ENCODE measurements at regions not wholly inside any gene's neighbourhood (a gene's known extent, or its start where the extent isn't known, plus 50 kb on each side); places are given as distances from the start of the nearest gene placed in this dataset.
A peak's percentile ranks its signal among the peaks of the same experiment; 100 is the strongest.

DNA sequence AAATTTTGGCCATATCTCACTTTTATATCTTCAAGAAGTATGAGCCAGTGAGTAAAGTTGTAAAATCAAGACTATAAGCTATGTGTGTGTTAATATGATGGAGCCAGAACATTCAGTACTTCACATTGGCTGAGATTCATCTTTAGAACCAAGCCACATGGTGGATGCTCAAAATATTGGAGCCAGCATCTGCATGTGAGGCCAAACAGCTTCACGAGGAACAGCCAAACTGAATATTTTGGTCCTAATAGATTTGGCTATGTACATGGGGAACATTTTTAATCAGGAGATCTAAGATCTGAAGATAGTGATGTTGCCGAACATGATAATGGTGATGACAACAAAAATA lies 1089.8 kb downstream of the TUSC7 start:
- no CpG with 5 or more reads among the region's 2 CpGs for WGBS (ENCODE audit: extremely low coverage, insufficient coverage, insufficient read length)
- H3K27ac ChIP-seq (ENCODE audit: low read depth, low read length) = no peak overlapping the region
- H3K23ac ChIP-seq (ENCODE audit: low read length) = no peak overlapping the region
- H3K14ac ChIP-seq (ENCODE audit: low read length) = no peak overlapping the region
- H3K36me3 ChIP-seq (ENCODE audit: control insufficient read depth in 1 of 2, insufficient read depth in 2 of 2, low read length in 2 of 2) = no peaks in the 10 kb centered on the region
- H3K79me1 ChIP-seq (ENCODE audit: low read length) = no peaks in the 10 kb centered on the region
- no peak overlapping the region for H3K4me2 ChIP-seq (ENCODE audit: low read length)
- H3K9ac ChIP-seq (ENCODE audit: low read length) = no peak overlapping the region
- H2BK12ac ChIP-seq (ENCODE audit: low read length) = no peak overlapping the region
- no peak overlapping the region for H3K18ac ChIP-seq (ENCODE audit: low read length)
- H3K4me1 ChIP-seq (ENCODE audit: control insufficient read depth in 1 of 2, insufficient read depth in 2 of 2, low read length in 2 of 2) = no peaks in the 10 kb centered on the region
- no peaks in the 10 kb centered on the region for H3K27me3 ChIP-seq (ENCODE audit: insufficient read depth, low read length)
- no peak overlapping the region for H3K4me3 ChIP-seq (ENCODE audit: low read depth, low read length)
- H2BK5ac ChIP-seq (ENCODE audit: low read depth, low read length, poor library complexity) = no peak overlapping the region
- no peak overlapping the region for H2AFZ ChIP-seq (ENCODE audit: insufficient read depth, low read length, poor library complexity)
- H3K4ac ChIP-seq (ENCODE audit: low read depth, low read length) = no peak overlapping the region
- no peaks in the 10 kb centered on the region for H3K79me2 ChIP-seq (ENCODE audit: control insufficient read depth, insufficient read depth, low read length, poor library complexity)
- H2BK120ac ChIP-seq (ENCODE audit: insufficient read depth, low read length, poor library complexity) = no peak overlapping the region
- no peak overlapping the region for H2AK5ac ChIP-seq (ENCODE audit: low read length)
- H4K12ac ChIP-seq (ENCODE audit: low read depth, low read length) = no peak overlapping the region
- no peak overlapping the region for H4K91ac ChIP-seq (ENCODE audit: low read depth, low read length)
- no peak overlapping the region for H4K8ac ChIP-seq (ENCODE audit: low read depth, low read length)
- H3K9me3 ChIP-seq (ENCODE audit: insufficient read depth, low read depth, low read length) = no peaks in the 10 kb centered on the region
- no peak for DNase-seq

DNA sequence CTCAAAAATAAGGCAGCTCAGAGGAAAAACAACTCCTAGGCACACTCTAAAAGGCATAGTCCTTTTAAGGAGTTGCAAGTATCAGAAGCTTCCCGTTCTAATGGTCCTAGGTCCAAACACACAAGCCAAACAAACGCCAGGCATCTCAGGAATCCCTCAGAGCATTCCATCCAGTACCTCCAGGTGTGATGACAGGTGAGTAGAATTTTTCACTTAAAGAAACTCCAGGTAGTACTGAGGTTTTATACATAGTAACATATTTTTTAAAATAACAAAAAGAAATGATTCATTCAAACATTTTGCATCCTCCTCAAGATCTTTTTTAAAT lies 1092.3 kb downstream of the TUSC7 start:
- no peaks in the 10 kb centered on the region for H3K36me3 ChIP-seq (ENCODE audit: control insufficient read depth in 1 of 2, insufficient read depth in 2 of 2, low read length in 2 of 2)
- no peaks in the 10 kb centered on the region for H3K9me3 ChIP-seq (ENCODE audit: insufficient read depth, low read depth, low read length)
- no peak overlapping the region for H3K14ac ChIP-seq (ENCODE audit: low read length)
- no peak overlapping the region for H3K4me2 ChIP-seq (ENCODE audit: low read length)
- H4K8ac ChIP-seq (ENCODE audit: low read depth, low read length) = no peak overlapping the region
- WGBS (ENCODE audit: extremely low coverage, insufficient coverage, insufficient read length) = no CpG with 5 or more reads among the region's 2 CpGs
- no peak overlapping the region for H3K4ac ChIP-seq (ENCODE audit: low read depth, low read length)
- no peak overlapping the region for H3K4me3 ChIP-seq (ENCODE audit: low read depth, low read length)
- no peaks in the 10 kb centered on the region for H3K79me2 ChIP-seq (ENCODE audit: control insufficient read depth, insufficient read depth, low read length, poor library complexity)
- H2BK120ac ChIP-seq (ENCODE audit: insufficient read depth, low read length, poor library complexity) = no peak overlapping the region
- H3K23ac ChIP-seq (ENCODE audit: low read length) = no peak overlapping the region
- no peak overlapping the region for H3K9ac ChIP-seq (ENCODE audit: low read length)
- H3K79me1 ChIP-seq (ENCODE audit: low read length) = no peaks in the 10 kb centered on the region
- H2BK5ac ChIP-seq (ENCODE audit: low read depth, low read length, poor library complexity) = no peak overlapping the region
- H3K27me3 ChIP-seq (ENCODE audit: insufficient read depth, low read length) = no peaks in the 10 kb centered on the region
- H3K27ac ChIP-seq (ENCODE audit: low read depth, low read length) = no peak overlapping the region
- peak; percentile 34 to 66 for DNase-seq
- H4K91ac ChIP-seq (ENCODE audit: low read depth, low read length) = no peak overlapping the region
- no peak overlapping the region for H2AK5ac ChIP-seq (ENCODE audit: low read length)
- H3K18ac ChIP-seq (ENCODE audit: low read length) = no peak overlapping the region
- no peaks in the 10 kb centered on the region for H3K4me1 ChIP-seq (ENCODE audit: control insufficient read depth in 1 of 2, insufficient read depth in 2 of 2, low read length in 2 of 2)
- no peak overlapping the region for H4K12ac ChIP-seq (ENCODE audit: low read depth, low read length)
- no peak overlapping the region for H2AFZ ChIP-seq (ENCODE audit: insufficient read depth, low read length, poor library complexity)
- H2BK12ac ChIP-seq (ENCODE audit: low read length) = no peak overlapping the region

DNA sequence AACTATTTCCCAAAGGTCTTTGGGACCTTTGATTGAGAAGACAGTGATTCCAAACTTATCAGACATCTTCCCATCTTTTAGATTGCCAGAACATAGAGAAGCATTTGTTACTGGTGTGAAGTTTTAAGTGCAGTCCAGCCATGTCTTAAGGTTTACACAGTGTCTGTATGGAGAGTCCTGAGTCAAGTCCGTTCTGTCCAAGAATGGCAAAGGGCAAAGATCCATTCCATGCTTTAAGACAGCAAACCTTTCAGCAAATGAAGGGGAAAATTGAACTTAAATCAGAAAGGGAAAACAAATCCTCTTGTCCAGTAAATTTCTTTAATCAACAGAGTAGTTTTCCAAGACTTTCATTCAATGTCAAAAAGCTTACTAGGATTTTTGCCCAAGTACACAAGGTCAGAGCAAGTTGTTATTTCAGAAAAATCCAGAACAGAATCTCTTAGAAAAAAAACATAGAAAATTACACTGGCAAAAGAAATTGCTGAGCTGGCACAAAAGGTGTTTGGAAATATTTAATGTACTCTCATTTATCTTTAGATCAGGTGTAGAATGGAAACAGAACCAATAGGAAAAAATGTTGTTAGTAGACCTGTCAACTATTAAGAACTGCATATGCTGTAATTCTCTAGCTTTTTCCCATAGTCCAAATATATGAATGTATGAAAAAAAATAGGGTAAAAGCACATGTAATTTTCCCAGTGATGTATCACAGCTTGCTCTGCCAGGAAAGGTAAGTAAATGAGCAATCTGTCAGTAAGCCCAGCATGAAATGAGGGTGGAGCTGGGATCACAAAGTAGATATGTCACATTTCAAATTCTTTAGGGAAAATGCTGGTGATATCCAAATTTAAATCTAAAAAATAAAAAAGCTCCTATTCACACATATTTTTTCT lies 1099.9 kb downstream of the TUSC7 start:
- Histone ChIP-seq H3K4me1 (ENCODE audit: control insufficient read depth in 1 of 2, insufficient read depth in 2 of 2, low read length in 2 of 2) (no peaks in the 10 kb centered on the region), H3K27me3 (ENCODE audit: insufficient read depth, low read length) (no peaks in the 10 kb centered on the region), H3K9ac (ENCODE audit: low read length) (no peak overlapping the region), H3K4me2 (ENCODE audit: low read length) (no peak overlapping the region), H3K18ac (ENCODE audit: low read length) (no peak overlapping the region), H2BK120ac (ENCODE audit: insufficient read depth, low read length, poor library complexity) (no peak overlapping the region), H4K12ac (ENCODE audit: low read depth, low read length) (no peak overlapping the region), H2AFZ (ENCODE audit: insufficient read depth, low read length, poor library complexity) (no peak overlapping the region), H3K27ac (ENCODE audit: low read depth, low read length) (no peak overlapping the region), H3K79me2 (ENCODE audit: control insufficient read depth, insufficient read depth, low read length, poor library complexity) (no peaks in the 10 kb centered on the region), H2BK5ac (ENCODE audit: low read depth, low read length, poor library complexity) (no peak overlapping the region), H3K9me3 (ENCODE audit: insufficient read depth, low read depth, low read length) (no peaks in the 10 kb centered on the region), H2BK12ac (ENCODE audit: low read length) (no peak overlapping the region), H4K91ac (ENCODE audit: low read depth, low read length) (no peak overlapping the region), H3K4me3 (ENCODE audit: low read depth, low read length) (no peak overlapping the region), H3K14ac (ENCODE audit: low read length) (no peak overlapping the region), H3K23ac (ENCODE audit: low read length) (no peak overlapping the region), H2AK5ac (ENCODE audit: low read length) (no peak overlapping the region), H3K79me1 (ENCODE audit: low read length) (no peaks in the 10 kb centered on the region), H4K8ac (ENCODE audit: low read depth, low read length) (no peak overlapping the region), H3K4ac (ENCODE audit: low read depth, low read length) (no peak overlapping the region), H3K36me3 (ENCODE audit: control insufficient read depth in 1 of 2, insufficient read depth in 2 of 2, low read length in 2 of 2) (no peaks in the 10 kb centered on the region)
- WGBS (ENCODE audit: extremely low coverage, insufficient coverage, insufficient read length) = no CpG with 5 or more reads among the region's 1 CpG
- no peak for DNase-seq

DNA sequence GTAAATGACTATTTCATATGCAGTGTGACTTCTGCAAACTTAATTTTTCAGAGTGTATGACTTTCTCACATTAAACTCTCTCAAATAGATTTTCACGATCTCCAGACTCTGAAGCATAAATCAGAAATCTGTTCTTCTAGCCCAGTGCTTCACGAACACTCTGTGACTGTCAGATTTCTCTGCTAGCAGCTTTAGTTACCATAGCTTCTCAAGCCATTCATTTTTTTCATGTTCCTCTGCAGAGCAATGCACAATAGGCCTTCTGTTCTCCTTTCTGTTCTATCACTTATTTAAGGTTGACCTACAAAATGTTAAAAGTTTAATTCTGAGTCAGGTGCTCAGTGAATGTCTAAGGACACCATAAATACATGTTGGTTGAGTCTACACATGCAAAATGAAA lies 1102.2 kb downstream of the TUSC7 start:
- H3K4me3 ChIP-seq (ENCODE audit: low read depth, low read length) = no peak overlapping the region
- H3K36me3 ChIP-seq (ENCODE audit: control insufficient read depth in 1 of 2, insufficient read depth in 2 of 2, low read length in 2 of 2) = no peaks in the 10 kb centered on the region
- no peak overlapping the region for H3K4me2 ChIP-seq (ENCODE audit: low read length)
- no peak overlapping the region for H3K9ac ChIP-seq (ENCODE audit: low read length)
- H3K27me3 ChIP-seq (ENCODE audit: insufficient read depth, low read length) = no peaks in the 10 kb centered on the region
- H3K9me3 ChIP-seq (ENCODE audit: insufficient read depth, low read depth, low read length) = no peaks in the 10 kb centered on the region
- no peak overlapping the region for H2BK5ac ChIP-seq (ENCODE audit: low read depth, low read length, poor library complexity)
- DNase-seq = no peak
- no peak overlapping the region for H3K4ac ChIP-seq (ENCODE audit: low read depth, low read length)
- H3K4me1 ChIP-seq (ENCODE audit: control insufficient read depth in 1 of 2, insufficient read depth in 2 of 2, low read length in 2 of 2) = no peaks in the 10 kb centered on the region
- no peak overlapping the region for H4K8ac ChIP-seq (ENCODE audit: low read depth, low read length)
- H3K27ac ChIP-seq (ENCODE audit: low read depth, low read length) = no peak overlapping the region
- H3K18ac ChIP-seq (ENCODE audit: low read length) = no peak overlapping the region
- no peaks in the 10 kb centered on the region for H3K79me2 ChIP-seq (ENCODE audit: control insufficient read depth, insufficient read depth, low read length, poor library complexity)
- H3K79me1 ChIP-seq (ENCODE audit: low read length) = no peaks in the 10 kb centered on the region
- no peak overlapping the region for H2AK5ac ChIP-seq (ENCODE audit: low read length)
- H4K12ac ChIP-seq (ENCODE audit: low read depth, low read length) = no peak overlapping the region
- no peak overlapping the region for H2AFZ ChIP-seq (ENCODE audit: insufficient read depth, low read length, poor library complexity)
- no peak overlapping the region for H3K23ac ChIP-seq (ENCODE audit: low read length)
- no peak overlapping the region for H3K14ac ChIP-seq (ENCODE audit: low read length)
- no peak overlapping the region for H4K91ac ChIP-seq (ENCODE audit: low read depth, low read length)
- WGBS (ENCODE audit: extremely low coverage, insufficient coverage, insufficient read length) = no CpG with 5 or more reads among the region's 2 CpGs
- no peak overlapping the region for H2BK12ac ChIP-seq (ENCODE audit: low read length)
- H2BK120ac ChIP-seq (ENCODE audit: insufficient read depth, low read length, poor library complexity) = no peak overlapping the region

Measured in trophoblast cell (in vitro differentiated cells and primary cell).